Activated T-cell treated with anti-CD3 and anti-CD28 coated beads for 48 hours (primary cell): ENCODE measurements at regions not wholly inside any gene's neighbourhood (a gene's known extent, or its start where the extent isn't known, plus 50 kb on each side); places are given as distances from the start of the nearest gene placed in this dataset.

Experiments used
- DNase-seq: peaks from one replicate; pipeline ENCODE4 v3.0.0-alpha.2; 2020; ENCODE audit warnings: low read depth

- no peak for DNase-seq
These were observed 213.0 kb downstream of the PDCD6IP start for GRCh38 chr3:34011171-34012101.

GRCh38 chr3:34012102-34012461 is 213.7 kb downstream of the PDCD6IP start:
- DNase-seq = no peak

- no peak for DNase-seq
These were observed 215.6 kb downstream of the PDCD6IP start for GRCh38 chr3:34013818-34014570.

- DNase-seq = no peak
These were observed 217.0 kb downstream of the PDCD6IP start for GRCh38 chr3:34015204-34016142.

GRCh38 chr3:34016925-34017587 is 218.6 kb downstream of the PDCD6IP start:
- DNase-seq = no peak

DNA sequence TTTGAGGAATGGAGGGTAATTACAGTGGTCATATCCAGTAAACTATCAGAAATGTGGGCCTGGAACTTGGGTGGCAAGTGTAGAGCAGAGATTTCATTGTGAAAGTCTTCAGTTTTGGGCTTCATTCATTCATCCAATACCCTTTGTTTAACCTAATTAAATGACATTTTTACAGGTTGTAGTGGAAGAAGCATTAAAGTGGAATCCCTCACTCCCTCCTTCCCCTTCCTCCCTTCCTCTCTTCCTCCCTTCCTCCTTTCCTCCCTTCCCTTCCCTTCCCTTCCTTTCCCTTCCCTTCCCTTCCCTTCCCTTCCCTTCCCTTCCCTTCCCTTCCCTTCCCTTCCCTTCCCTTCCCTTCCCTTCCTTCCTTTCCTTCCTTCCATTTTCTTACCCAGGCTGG is 219.3 kb downstream of the PDCD6IP start:
- no peak for DNase-seq

GRCh38 chr3:34019158-34019557 is 220.7 kb downstream of the PDCD6IP start:
- no peak for DNase-seq

GRCh38 chr3:34020170-34020569 is 221.7 kb downstream of the PDCD6IP start:
- DNase-seq = no peak

GRCh38 chr3:34020726-34021680 is 222.6 kb downstream of the PDCD6IP start:
- DNase-seq = no peak

GRCh38 chr3:34022147-34022546 is 223.7 kb downstream of the PDCD6IP start:
- no peak for DNase-seq

GRCh38 chr3:34024447-34025240 is 226.2 kb downstream of the PDCD6IP start:
- no peak for DNase-seq

DNA sequence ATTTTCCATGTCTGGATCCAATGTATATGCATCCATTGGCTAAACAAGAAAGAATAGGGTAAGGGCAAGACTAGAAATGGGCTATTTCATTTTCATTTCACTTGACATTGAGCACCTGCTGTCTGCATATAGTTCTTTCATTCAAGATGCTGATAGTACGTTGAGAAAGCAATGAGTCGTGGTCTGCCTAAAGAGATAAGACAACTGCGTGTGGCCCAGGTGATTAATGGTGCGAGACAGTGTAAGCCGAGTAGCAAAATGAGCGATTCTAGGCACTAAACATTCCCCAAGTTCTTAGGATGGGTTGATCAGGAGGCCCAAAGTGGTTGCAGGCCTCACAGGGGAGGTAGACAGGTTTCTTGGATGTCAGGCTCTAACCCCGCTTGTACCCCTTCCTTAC is 235.4 kb downstream of the PDCD6IP start:
- no peak for DNase-seq

- no peak for DNase-seq
These were observed 236.4 kb downstream of the PDCD6IP start for GRCh38 chr3:34034840-34035239.

DNA sequence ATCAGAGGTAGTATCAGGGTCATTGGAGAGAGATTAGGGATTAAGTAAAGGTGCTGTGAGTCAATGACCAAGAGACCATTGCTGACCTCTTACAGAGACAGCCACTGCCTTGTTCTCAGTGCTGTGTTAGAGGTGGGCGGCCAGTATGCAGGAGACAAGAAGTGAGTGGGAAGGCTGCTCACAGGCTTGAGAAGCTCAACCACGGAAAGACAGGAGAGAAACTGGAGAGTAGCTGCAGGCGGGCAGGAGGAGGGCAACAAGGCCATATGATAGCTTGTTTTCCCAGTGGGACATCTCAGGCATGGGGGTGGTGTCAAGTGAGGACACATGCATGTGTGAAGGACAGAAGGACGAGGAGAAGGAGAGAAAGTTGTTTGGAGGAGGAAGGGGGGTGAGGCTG is 237.3 kb downstream of the PDCD6IP start:
- DNase-seq = no peak

DNA sequence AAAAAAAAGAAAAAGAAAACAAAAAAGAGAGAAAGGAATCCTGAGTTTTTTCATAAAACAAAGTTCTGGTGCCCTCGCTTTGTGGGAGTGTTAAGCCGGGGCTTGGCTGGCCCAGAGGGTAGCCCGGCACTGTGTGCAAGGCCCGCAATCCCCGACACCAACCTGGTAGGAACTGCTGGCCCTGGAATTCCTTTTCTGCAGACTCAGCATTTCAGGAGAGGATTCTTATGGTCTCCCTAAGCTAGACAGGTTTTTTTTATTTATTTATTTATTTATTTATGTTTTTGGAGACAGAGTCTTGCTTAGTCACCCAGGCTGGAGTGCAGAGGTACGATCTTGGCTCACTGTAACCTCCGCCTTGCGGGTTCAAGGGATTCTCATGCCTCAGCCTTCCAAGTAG is 238.8 kb downstream of the PDCD6IP start:
- DNase-seq = no peak

- DNase-seq = no peak
These were observed 239.7 kb downstream of the PDCD6IP start for GRCh38 chr3:34038131-34038530.

DNA sequence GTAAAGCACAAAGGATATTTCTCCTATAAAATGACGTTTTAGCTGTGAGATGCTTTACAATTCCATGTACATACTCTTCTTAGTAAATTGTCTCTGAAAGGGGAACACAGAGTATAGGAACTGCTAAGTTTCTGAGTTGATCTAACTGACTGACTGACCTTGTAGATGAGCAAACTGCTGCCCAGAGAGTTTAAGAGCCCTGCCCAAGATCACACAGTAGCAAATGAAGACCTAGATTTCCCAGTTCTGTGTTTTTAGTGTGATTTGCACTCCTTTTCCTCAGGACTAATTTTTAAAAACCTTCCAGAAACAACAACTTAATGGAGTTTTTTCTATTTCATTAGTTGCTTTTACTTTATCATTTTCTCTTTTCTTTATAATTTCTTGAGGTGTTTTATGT is 247.7 kb downstream of the PDCD6IP start:
- no peak for DNase-seq

DNA sequence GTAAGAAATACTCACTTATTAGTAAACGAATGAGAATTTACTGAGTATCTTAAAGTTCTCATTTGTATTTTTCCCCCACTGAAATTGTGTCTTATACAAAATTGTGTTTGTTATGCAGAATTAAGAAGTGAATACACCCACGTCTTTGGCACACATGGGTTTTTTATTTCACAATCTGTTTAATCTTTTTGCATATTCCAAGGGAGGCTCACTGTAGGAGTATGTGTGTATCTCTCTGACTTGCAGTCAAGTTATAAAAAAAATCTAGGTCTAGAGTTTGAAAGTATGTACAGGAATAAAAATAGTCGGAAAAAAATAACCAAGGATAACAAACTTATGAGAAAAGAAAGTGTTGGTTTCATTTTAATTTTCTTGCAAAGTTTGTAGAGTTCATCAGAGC is 255.2 kb downstream of the PDCD6IP start:
- DNase-seq = no peak

DNA sequence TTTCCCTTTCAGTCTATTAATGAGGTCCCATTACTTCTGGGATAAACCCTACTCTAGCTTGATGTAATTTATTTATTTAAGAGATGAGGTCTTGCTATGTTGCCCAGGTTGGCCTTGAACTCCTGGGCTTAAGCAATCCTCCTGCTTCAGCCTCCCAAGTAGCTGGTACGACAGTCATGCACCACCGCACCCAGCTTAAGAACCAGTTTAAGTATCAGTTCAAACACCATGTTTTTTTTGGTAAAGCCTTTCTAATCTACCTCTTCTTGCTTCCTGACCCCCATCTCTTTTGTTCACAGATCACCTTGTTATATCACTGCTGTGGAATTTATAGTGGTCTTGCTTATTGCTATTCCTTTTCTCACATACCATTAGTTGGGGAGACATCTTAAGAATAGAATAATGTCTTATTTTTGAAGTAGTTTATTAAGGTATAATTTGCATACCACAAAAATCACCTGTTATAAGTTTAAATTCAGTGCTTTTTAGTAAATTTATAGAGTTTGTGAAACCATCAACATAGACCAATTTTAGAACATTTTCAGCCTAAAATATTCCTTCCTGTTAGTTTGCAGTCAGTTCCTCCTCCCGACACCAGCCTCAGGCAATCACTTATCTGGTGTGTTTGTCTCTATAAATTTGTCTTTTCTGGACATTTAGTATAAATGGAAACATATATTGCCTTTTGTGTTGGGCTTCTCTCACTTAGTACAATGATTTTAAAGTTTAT is 257.9 kb downstream of the PDCD6IP start:
- no peak for DNase-seq
